ENCODE measurements at regions not wholly inside any gene's neighbourhood (a gene's known extent, or its start where the extent isn't known, plus 50 kb on each side); places are given as distances from the start of the nearest gene placed in this dataset.

GRCh38 chr14:96986256-96987085 is 189.3 kb downstream of the VRK1 start:
- DNase-seq, result no peak

GRCh38 chr14:96987086-96987474 is 189.9 kb downstream of the VRK1 start:
- DNase-seq, result no peak

GRCh38 chr14:96987771-96988170 is 190.6 kb downstream of the VRK1 start:
- no peak for DNase-seq

- DNase-seq, result no peak
Observed at GRCh38 chr14:96989306-96989705, 192.1 kb downstream of the VRK1 start.

- no peak for DNase-seq
Observed at GRCh38 chr14:96991226-96991625, 194.0 kb downstream of the VRK1 start.

GRCh38 chr14:96994999-96995398 is 197.8 kb downstream of the VRK1 start:
- DNase-seq, result no peak

GRCh38 chr14:96997269-96997668 is 200.1 kb downstream of the VRK1 start:
- no peak for DNase-seq

- no peak for DNase-seq
Observed at GRCh38 chr14:96997996-96998395, 200.8 kb downstream of the VRK1 start.

- no peak for DNase-seq
Observed at GRCh38 chr14:96999654-97000155, 202.5 kb downstream of the VRK1 start.

GRCh38 chr14:97002454-97002853 is 205.3 kb downstream of the VRK1 start:
- no peak for DNase-seq

GRCh38 chr14:97005934-97006333 is 208.8 kb downstream of the VRK1 start:
- DNase-seq, result no peak

- no peak for DNase-seq
Observed at GRCh38 chr14:97010491-97011160, 213.4 kb downstream of the VRK1 start.

- no peak for DNase-seq
Observed at GRCh38 chr14:97013878-97014277, 216.7 kb downstream of the VRK1 start.

GRCh38 chr14:97021001-97021400 is 223.8 kb downstream of the VRK1 start:
- DNase-seq, result no peak

- peak in 1 of 2 experiments; percentile 5 for DNase-seq
Observed at GRCh38 chr14:97021571-97022168, 224.5 kb downstream of the VRK1 start.

- no peak for DNase-seq
Observed at GRCh38 chr14:97022741-97023140, 225.6 kb downstream of the VRK1 start.

- DNase-seq, result no peak
Observed at GRCh38 chr14:97023871-97024270, 226.7 kb downstream of the VRK1 start.

GRCh38 chr14:97024300-97024699 is 227.1 kb downstream of the VRK1 start:
- no peak for DNase-seq

- DNase-seq, result no peak
Observed at GRCh38 chr14:97025722-97026121, 228.5 kb downstream of the VRK1 start.

- no peak for DNase-seq
Observed at GRCh38 chr14:97027256-97027999, 230.2 kb downstream of the VRK1 start.

- DNase-seq, result no peak
Observed at GRCh38 chr14:97028382-97028781, 231.2 kb downstream of the VRK1 start.

GRCh38 chr14:97029800-97030199 is 232.6 kb downstream of the VRK1 start:
- no peak for DNase-seq

- DNase-seq, result no peak
Observed at GRCh38 chr14:97031530-97031929, 234.3 kb downstream of the VRK1 start.

All from SHP77 (cell line).